Mesothelial cell of epicardium (in vitro differentiated cells): ENCODE measurements at regions not wholly inside any gene's neighbourhood (a gene's known extent, or its start where the extent isn't known, plus 50 kb on each side); places are given as distances from the start of the nearest gene placed in this dataset.

Experiments
- DNase-seq, 2 experiments: peaks; one replicate each; pipeline ENCODE4 v3.0.0; 2021; ENCODE audit warnings: low spot score in 2 of 2; ENCODE audit not compliant: unreplicated experiment in 2 of 2
- H3K27ac Mint-ChIP-seq: 2 replicates; pipeline ENCODE4 v1.8.0; 2021; ENCODE audit warnings: mixed read lengths
- H3K27me3 Mint-ChIP-seq: 2 replicates; pipeline ENCODE4 v1.8.0; 2021; ENCODE audit warnings: low read depth, mixed read lengths
- H3K36me3 Mint-ChIP-seq: 2 replicates; pipeline ENCODE4 v1.8.0; 2021; ENCODE audit warnings: mixed read lengths
- H3K4me1 Mint-ChIP-seq: 2 replicates; pipeline ENCODE4 v1.8.0; 2021; ENCODE audit warnings: mixed read lengths
- H3K4me3 Mint-ChIP-seq: 2 replicates; pipeline ENCODE4 v1.8.0; 2021; ENCODE audit warnings: mild to moderate bottlenecking, moderate library complexity, mixed read lengths
- H3K9me3 Mint-ChIP-seq: 2 replicates; pipeline ENCODE4 v1.8.0; 2021; ENCODE audit warnings: mixed read lengths
- TF ChIP-seq, protein P1 (sequence below): fragments of 200-600 bp; sonication (generic); IDR thresholded peaks from one replicate; pipeline ENCODE4 v1.5.0; 2021; ENCODE audit warnings: antibody characterized with exemption; ENCODE audit not compliant: unreplicated experiment

DNA sequence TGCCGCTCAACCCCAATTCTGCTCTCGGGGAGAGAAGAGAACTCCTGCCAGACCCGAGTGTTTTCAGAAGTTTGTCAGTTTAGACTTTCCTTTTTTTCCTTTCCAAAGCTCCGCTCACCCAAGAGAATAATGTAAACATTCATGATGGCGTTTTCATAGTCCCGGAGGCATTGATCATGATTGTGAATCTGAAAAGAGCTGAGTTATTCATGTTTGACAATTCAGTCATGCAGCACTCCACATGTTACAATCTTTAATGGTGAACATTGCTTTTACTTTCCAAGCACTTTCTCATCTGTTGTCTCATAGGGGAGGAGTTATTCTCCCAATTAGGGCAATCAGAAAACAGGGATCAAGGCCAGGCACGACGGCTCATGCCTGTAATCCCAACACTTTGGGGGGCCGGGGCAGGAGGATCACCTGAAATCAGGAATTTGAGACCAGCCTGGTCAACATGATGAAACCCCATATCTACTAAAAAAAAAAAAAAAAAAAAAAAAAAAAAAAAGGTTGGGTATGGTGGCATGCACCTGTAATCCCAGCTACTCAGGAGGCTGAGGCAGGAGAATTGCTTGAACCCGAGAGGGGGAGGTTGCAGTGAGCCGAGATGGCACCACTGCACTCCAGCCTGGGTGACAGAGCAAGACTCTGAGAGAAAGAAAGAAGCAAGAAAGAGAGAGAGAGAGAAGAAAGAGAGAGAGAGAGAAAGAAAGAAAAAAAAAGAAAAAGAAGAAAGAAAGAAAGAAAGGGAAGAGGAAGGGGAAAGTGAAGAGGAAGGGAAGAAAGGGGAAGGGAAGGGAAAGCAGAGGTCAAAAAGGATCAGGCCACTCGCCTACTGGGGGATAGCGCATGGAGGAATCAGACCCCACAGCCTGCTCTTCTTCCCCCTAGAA, 70.0 kb upstream of the TNRC6C start:
- H3K27me3 Mint-ChIP-seq = peaks cover 66% of the 10 kb centered on the region
- TF ChIP-seq, protein P1, sequence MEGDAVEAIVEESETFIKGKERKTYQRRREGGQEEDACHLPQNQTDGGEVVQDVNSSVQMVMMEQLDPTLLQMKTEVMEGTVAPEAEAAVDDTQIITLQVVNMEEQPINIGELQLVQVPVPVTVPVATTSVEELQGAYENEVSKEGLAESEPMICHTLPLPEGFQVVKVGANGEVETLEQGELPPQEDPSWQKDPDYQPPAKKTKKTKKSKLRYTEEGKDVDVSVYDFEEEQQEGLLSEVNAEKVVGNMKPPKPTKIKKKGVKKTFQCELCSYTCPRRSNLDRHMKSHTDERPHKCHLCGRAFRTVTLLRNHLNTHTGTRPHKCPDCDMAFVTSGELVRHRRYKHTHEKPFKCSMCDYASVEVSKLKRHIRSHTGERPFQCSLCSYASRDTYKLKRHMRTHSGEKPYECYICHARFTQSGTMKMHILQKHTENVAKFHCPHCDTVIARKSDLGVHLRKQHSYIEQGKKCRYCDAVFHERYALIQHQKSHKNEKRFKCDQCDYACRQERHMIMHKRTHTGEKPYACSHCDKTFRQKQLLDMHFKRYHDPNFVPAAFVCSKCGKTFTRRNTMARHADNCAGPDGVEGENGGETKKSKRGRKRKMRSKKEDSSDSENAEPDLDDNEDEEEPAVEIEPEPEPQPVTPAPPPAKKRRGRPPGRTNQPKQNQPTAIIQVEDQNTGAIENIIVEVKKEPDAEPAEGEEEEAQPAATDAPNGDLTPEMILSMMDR = no peak
- no peak for DNase-seq
- no peaks in the 10 kb centered on the region for H3K36me3 Mint-ChIP-seq
- H3K4me1 Mint-ChIP-seq = peaks cover 18% of the 10 kb centered on the region
- no peaks in the 10 kb centered on the region for H3K9me3 Mint-ChIP-seq
- peak overlapping the region; percentile 63 for H3K4me3 Mint-ChIP-seq
- no peak overlapping the region for H3K27ac Mint-ChIP-seq

DNA sequence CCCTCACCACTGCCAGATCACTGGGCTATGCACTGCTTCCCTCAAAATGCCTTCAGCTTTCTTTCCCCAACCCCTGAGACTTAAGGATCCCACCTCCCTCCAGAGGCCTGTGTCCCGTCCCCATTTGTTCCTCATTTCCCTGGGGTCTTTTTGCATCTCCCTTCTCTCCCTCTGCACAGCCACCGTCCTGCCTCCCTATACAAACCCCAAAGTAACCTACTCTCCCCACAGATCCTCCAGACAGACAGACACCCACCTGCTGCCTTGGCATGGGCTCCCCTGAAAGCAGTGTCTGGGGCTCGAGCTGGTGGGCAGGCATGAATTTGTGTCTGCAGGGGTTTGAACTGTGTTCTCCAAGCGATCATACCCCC, 69.4 kb upstream of the TNRC6C start:
- Mint-ChIP-seq H3K27me3 (peaks cover 61% of the 10 kb centered on the region), H3K9me3 (no peaks in the 10 kb centered on the region)
- DNase-seq = no peak

DNA sequence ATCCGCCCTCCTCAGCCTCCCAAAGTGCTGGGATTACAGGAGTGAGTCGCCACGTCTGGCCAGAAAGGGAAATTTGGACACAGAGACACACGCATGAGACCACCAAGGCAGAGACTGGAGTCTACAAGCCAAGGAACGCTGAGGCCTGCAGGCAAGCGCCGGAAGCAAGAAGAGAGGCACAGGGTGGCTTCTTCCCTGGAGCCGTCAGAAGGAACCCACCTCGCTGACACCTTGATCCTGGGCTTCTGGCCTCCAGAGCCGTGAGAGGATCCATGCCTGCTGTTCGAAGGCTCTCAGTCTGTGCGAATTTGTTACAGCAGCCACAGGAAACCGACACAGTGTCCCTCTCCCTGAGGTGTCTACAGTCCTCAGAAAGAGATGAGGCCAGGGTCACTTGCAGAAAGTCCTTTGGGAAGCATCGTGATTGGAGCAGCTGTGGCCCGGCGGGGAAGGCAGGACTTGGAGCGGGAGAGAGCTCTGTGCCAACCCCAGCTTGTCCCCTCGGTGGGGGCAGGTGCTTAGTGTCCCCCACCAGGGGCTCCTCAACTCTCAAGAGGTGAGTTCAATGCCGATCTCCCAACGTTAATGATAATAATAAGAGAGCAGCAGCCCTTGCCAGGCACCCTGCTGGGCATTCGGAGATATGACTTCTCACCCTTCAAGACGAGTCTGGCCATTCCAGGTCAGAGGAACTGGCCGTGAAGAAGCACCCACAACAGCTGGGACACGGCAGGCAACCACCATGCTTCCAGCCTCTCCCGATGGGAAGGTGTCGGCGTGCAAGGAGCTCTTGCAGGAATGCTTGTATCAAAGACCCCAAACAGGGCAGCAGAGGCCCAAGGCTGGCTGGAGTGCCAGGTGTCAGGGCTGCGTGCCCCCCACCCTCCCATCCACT, 68.4 kb upstream of the TNRC6C start:
- Mint-ChIP-seq H3K4me3 (no peak overlapping the region), H3K36me3 (no peaks in the 10 kb centered on the region), H3K9me3 (no peaks in the 10 kb centered on the region), H3K27me3 (peaks cover 52% of the 10 kb centered on the region), H3K4me1 (peaks cover 16% of the 10 kb centered on the region), H3K27ac (no peak overlapping the region)
- DNase-seq = no peak
- TF ChIP-seq, protein P1 = no peak

More for the DNA sequence above, 69.4 kb upstream of the TNRC6C start:
- TF ChIP-seq, protein P1 = no peak
- Mint-ChIP-seq H3K4me3 (no peak overlapping the region), H3K36me3 (no peaks in the 10 kb centered on the region), H3K4me1 (peaks cover 16% of the 10 kb centered on the region), H3K27ac (no peak overlapping the region)

- Mint-ChIP-seq H3K27ac (no peak overlapping the region), H3K4me3 (no peak overlapping the region), H3K4me1 (peaks cover 16% of the 10 kb centered on the region), H3K27me3 (peaks cover 50% of the 10 kb centered on the region), H3K36me3 (no peaks in the 10 kb centered on the region), H3K9me3 (no peaks in the 10 kb centered on the region)
- TF ChIP-seq, protein P1 = no peak
- no peak for DNase-seq
Observed at GRCh38 chr17:77890771-77891170, 67.7 kb upstream of the TNRC6C start.

DNA sequence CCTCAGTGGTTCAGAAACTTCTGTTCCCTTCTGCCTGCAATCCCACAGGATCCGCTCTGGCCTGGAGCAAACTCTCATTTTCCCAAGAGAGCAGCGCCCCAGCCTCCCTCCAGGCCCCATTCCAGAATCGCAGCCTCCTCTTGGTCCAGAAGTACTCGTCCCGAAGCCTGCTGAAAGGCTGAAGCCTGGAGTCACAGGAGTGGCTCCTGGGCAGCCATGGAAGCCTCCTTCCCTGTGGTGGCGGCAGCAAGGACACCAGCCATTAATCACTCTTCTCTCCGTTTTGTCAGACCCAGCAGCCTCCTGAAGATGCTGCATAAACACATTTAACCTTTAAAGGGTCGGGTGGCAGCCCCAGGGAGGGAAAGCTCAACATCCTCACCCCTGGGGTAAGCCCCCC, 66.9 kb upstream of the TNRC6C start:
- Mint-ChIP-seq H3K9me3 (no peaks in the 10 kb centered on the region), H3K36me3 (no peaks in the 10 kb centered on the region), H3K4me3 (no peak overlapping the region), H3K27ac (no peak overlapping the region), H3K27me3 (peaks cover 41% of the 10 kb centered on the region), H3K4me1 (peaks cover 16% of the 10 kb centered on the region)
- TF ChIP-seq, protein P1 = no peak
- no peak for DNase-seq
